SK-N-SH treated with all-trans-retinoic acid at 6 μM for 48 hours (cell line): ENCODE measurements at regions not wholly inside any gene's neighbourhood (a gene's known extent, or its start where the extent isn't known, plus 50 kb on each side); places are given as distances from the start of the nearest gene placed in this dataset.

Experiments
- ATAC-seq: fragments of 200-7000 bp; cut with Tn5 transposase; 3 replicates; pipeline ENCODE4 v1.9.1; 2020; ENCODE audit warnings: mild to moderate bottlenecking, moderate library complexity
- ARNTL ChIP-seq: fragments of 450-650 bp; formaldehyde crosslinking; IDR thresholded peaks from 2 replicates; pipeline ENCODE4 v1.5.0; 2020; ENCODE audit warnings: low read depth, mild to moderate bottlenecking, moderate library complexity, borderline replicate concordance
- BACH2 ChIP-seq: fragments of 250-450 bp; sonication (Bioruptor Pico); IDR thresholded peaks from 2 replicates; pipeline ENCODE4 v1.9.0; 2021; ENCODE audit warnings: mild to moderate bottlenecking, borderline replicate concordance
- CREB5 ChIP-seq: fragments of 250-450 bp; sonication (Bioruptor Pico); IDR thresholded peaks from 2 replicates; pipeline ENCODE4 v1.5.1; 2020; ENCODE audit warnings: low read depth, mild to moderate bottlenecking, moderate library complexity
- CSDC2 ChIP-seq: fragments of 250-450 bp; sonication (Bioruptor Pico); IDR thresholded peaks from 2 replicates; pipeline ENCODE4 v1.5.0; 2020; ENCODE audit warnings: mild to moderate bottlenecking, moderate library complexity
- CSRNP3 ChIP-seq: fragments of 250-450 bp; sonication (Bioruptor Pico); IDR thresholded peaks from 2 replicates; pipeline ENCODE4 v1.5.1; 2021; ENCODE audit warnings: mild to moderate bottlenecking, moderate library complexity
- GLIS3 ChIP-seq: fragments of 250-450 bp; sonication (Bioruptor Pico); IDR thresholded peaks from 2 replicates; pipeline ENCODE4 v1.5.0; 2020; ENCODE audit warnings: mild to moderate bottlenecking, moderate library complexity
- ISL1 ChIP-seq: fragments of 250-450 bp; sonication (Bioruptor Pico); IDR thresholded peaks from 2 replicates; pipeline ENCODE4 v2.1.2; 2022; ENCODE audit warnings: mild to moderate bottlenecking, moderate library complexity
- OSR1 ChIP-seq: fragments of 250-450 bp; sonication (Bioruptor Pico); IDR thresholded peaks from 2 replicates; pipeline ENCODE4 v1.8.0; 2022; ENCODE audit warnings: moderate library complexity, mild to moderate bottlenecking, inconsistent platforms
- PATZ1 ChIP-seq: fragments of 250-450 bp; sonication (Bioruptor Pico); IDR thresholded peaks from 2 replicates; pipeline ENCODE4 v1.8.0; 2020; ENCODE audit warnings: mild to moderate bottlenecking, moderate library complexity, borderline replicate concordance
- RARB ChIP-seq: fragments of 250-450 bp; sonication (Bioruptor Pico); IDR thresholded peaks from 2 replicates; pipeline ENCODE4 v1.8.0; 2021; ENCODE audit warnings: mild to moderate bottlenecking, moderate library complexity
- SNAI2 ChIP-seq: fragments of 250-450 bp; sonication (Bioruptor Pico); IDR thresholded peaks from 2 replicates; pipeline ENCODE4 v1.5.0; 2020; ENCODE audit warnings: mild to moderate bottlenecking, moderate library complexity
- TCF4 ChIP-seq: fragments of 250-450 bp; sonication (Bioruptor Pico); IDR thresholded peaks from 2 replicates; pipeline ENCODE4 v1.8.0; 2021; ENCODE audit warnings: mild to moderate bottlenecking, moderate library complexity, borderline replicate concordance
- TOX ChIP-seq: fragments of 250-450 bp; sonication (Bioruptor Pico); IDR thresholded peaks from 2 replicates; pipeline ENCODE4 v1.8.0; 2021; ENCODE audit warnings: mild to moderate bottlenecking, moderate library complexity, borderline replicate concordance
- TSHZ2 ChIP-seq: fragments of 250-450 bp; sonication (Bioruptor Pico); IDR thresholded peaks from 2 replicates; pipeline ENCODE4 v1.5.0; 2020; ENCODE audit warnings: mild to moderate bottlenecking, moderate library complexity
- ZC3H10 ChIP-seq: fragments of 250-450 bp; sonication (Bioruptor Pico); IDR thresholded peaks from 2 replicates; pipeline ENCODE4 v1.5.1; 2021; ENCODE audit warnings: mild to moderate bottlenecking, moderate library complexity
- ZFP3 ChIP-seq: fragments of 250-450 bp; sonication (Bioruptor Pico); IDR thresholded peaks from 2 replicates; pipeline ENCODE4 v1.5.0; 2020; ENCODE audit warnings: mild to moderate bottlenecking, moderate library complexity
- ZFP30 ChIP-seq: fragments of 450-650 bp; formaldehyde crosslinking; IDR thresholded peaks from 2 replicates; pipeline ENCODE4 v1.5.0; 2022; ENCODE audit warnings: mild to moderate bottlenecking, moderate library complexity
- ZNF565 ChIP-seq: fragments of 450-650 bp; formaldehyde crosslinking; conservative IDR thresholded peaks from 2 replicates; pipeline ENCODE4 v1.5.0; 2020; ENCODE audit warnings: low read depth, mild to moderate bottlenecking, moderate library complexity
- ZNF70 ChIP-seq: fragments of 450-650 bp; formaldehyde crosslinking; IDR thresholded peaks from 2 replicates; pipeline ENCODE4 v1.5.0; 2020; ENCODE audit warnings: mild to moderate bottlenecking, moderate library complexity
- ZNF8 ChIP-seq: fragments of 450-650 bp; formaldehyde crosslinking; IDR thresholded peaks from 2 replicates; pipeline ENCODE4 v1.5.0; 2020; ENCODE audit warnings: mild to moderate bottlenecking, moderate library complexity

- ATAC-seq = no peak
- no peak for TF ChIP-seq ZFP30 (CRISPR knock-in tag)
- TF ChIP-seq PATZ1 (CRISPR knock-in tag) = no peak
- TF ChIP-seq CSRNP3 (CRISPR knock-in tag) = no peak
- no peak for TF ChIP-seq TOX (CRISPR knock-in tag)
- TF ChIP-seq ZNF565 = no peak
- TF ChIP-seq RARB (CRISPR knock-in tag) = no peak
- no peak for TF ChIP-seq ZNF8
- TF ChIP-seq ZFP3 = no peak
- TF ChIP-seq ARNTL (CRISPR knock-in tag) = no peak
- TF ChIP-seq CREB5 = no peak
- TF ChIP-seq, all 23 proteins: peak for 0
Observed at GRCh38 chr5:3931976-3932375, 336.3 kb downstream of the IRX1 start.

GRCh38 chr5:3933536-3933935 is 337.9 kb downstream of the IRX1 start:
- TF ChIP-seq ISL1 (CRISPR knock-in tag) (no peak), OSR1 (no peak), CREB5 (no peak), BACH2 (CRISPR knock-in tag) (no peak), ZNF565 (no peak), CSDC2 (CRISPR knock-in tag) (no peak), PATZ1 (CRISPR knock-in tag) (no peak), ZFP30 (CRISPR knock-in tag) (no peak)

GRCh38 chr5:3933966-3934365 is 338.3 kb downstream of the IRX1 start:
- TF ChIP-seq TCF4 (CRISPR knock-in tag) = no peak
- no peak for TF ChIP-seq ZC3H10 (CRISPR knock-in tag)
- no peak for TF ChIP-seq CSRNP3 (CRISPR knock-in tag)
- TF ChIP-seq GLIS3 = no peak
- TF ChIP-seq ZFP3 = no peak
- no peak for TF ChIP-seq TSHZ2 (CRISPR knock-in tag)
- TF ChIP-seq RARB (CRISPR knock-in tag) = no peak
- TF ChIP-seq ZNF8 = no peak
- no peak for TF ChIP-seq OSR1
- no peak for TF ChIP-seq SNAI2 (CRISPR knock-in tag)
- TF ChIP-seq ZNF70 (CRISPR knock-in tag) = no peak
- no peak for TF ChIP-seq CSDC2 (CRISPR knock-in tag)
- no peak for TF ChIP-seq ISL1 (CRISPR knock-in tag)
- TF ChIP-seq TOX (CRISPR knock-in tag) = no peak
- no peak for ATAC-seq

More at GRCh38 chr5:3933536-3933935, 337.9 kb downstream of the IRX1 start:
- ATAC-seq = no peak
